Uterus (tissue), 2 donors: ENCODE measurements at regions not wholly inside any gene's neighbourhood (a gene's known extent, or its start where the extent isn't known, plus 50 kb on each side); places are given as distances from the start of the nearest gene placed in this dataset.

ENCODE experiments used
- CTCF ChIP-seq, 4 experiments: fragments of 200-600 bp in 2 of 4; fragments of 450-650 bp in 2 of 4; sonication (generic) in 2 of 4; IDR thresholded peaks; one replicate each; pipeline ENCODE4 v1.5.1; 2016 to 2019; ENCODE audit warnings: antibody characterized with exemption in 4 of 4, mild to moderate bottlenecking in 2 of 4, moderate library complexity in 1 of 4
- POLR2A ChIP-seq, 2 donors: fragments of 450-650 bp; IDR thresholded peaks; one replicate each; pipeline ENCODE4 v1.6.1; 2016; ENCODE audit warnings: antibody characterized with exemption in 2 of 2, mild to moderate bottlenecking in 1 of 2, moderate library complexity in 1 of 2

DNA sequence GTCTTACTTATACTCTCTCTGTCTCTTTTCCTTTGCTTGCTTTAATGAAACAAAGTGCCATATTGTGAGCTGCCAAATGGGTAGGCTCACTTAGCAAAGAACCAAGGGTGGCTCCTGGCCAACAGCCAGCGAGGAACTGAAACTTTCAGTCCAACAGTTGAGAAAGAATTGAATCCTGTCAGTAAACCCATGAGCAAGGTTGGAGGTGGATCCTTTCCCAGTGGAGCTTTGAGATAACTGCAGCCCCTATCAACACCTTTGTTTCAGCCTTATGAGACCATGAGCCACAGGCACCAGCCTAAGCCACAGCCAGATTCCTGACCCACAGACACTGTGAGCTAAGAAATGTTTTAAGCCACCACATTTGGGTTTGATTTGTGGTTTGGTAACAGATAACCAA is 362.2 kb downstream of the PDGFC start:
- TF ChIP-seq CTCF (IDR thresholded peaks at IDR 0.05): no peak
- TF ChIP-seq POLR2A (IDR thresholded peaks at IDR 0.05): no peak
